ENCODE measurements at regions not wholly inside any gene's neighbourhood (a gene's known extent, or its start where the extent isn't known, plus 50 kb on each side); places are given as distances from the start of the nearest gene placed in this dataset.

GRCh38 chr10:107894516-107894915, 730.0 kb upstream of the SORCS1 start:
- no peaks in the 10 kb centered on the region for H3K36me3 Mint-ChIP-seq (ENCODE audit: insufficient read depth, unreplicated experiment)
- no peak overlapping the region for H3K4me3 Mint-ChIP-seq (ENCODE audit: unreplicated experiment)
- Histone ChIP-seq H3K27me3 (replicated peaks; ENCODE audit: control insufficient read depth, insufficient read depth, low read length) (no peaks in the 10 kb centered on the region), H3K4me1 (no peaks in the 10 kb centered on the region), H3K4me3 (ENCODE audit: low read depth, low read length) (no peak overlapping the region), H3K36me3 (ENCODE audit: control insufficient read depth, insufficient read depth, low read length) (no peaks in the 10 kb centered on the region), H3K9me3 (no peaks in the 10 kb centered on the region)
- H3K9me3 Mint-ChIP-seq (ENCODE audit: unreplicated experiment) = no peaks in the 10 kb centered on the region
- ChIA-PET CTCF (no interaction called here), POLR2A (no interaction called here)
- no peak overlapping the region for H3K27ac Mint-ChIP-seq (ENCODE audit: unreplicated experiment)
- TF ChIP-seq CTCF (IDR thresholded peaks at IDR 0.05; ENCODE audit: insufficient read depth in 1 of 2, low read depth in 1 of 2, low read length in 1 of 2, severe bottlenecking in 1 of 2, unreplicated experiment in 1 of 2) = no peak
- BruUV-seq (replicated peaks) = no TSS peak
- DNase-seq = no peak
- no peaks in the 10 kb centered on the region for H3K4me1 Mint-ChIP-seq (ENCODE audit: low read depth, unreplicated experiment)
- peaks cover 2% of the 10 kb centered on the region for H3K27me3 Mint-ChIP-seq (ENCODE audit: insufficient read depth, unreplicated experiment)
- intact Hi-C loops (cut with micrococcal nuclease; ENCODE audit: unreplicated experiment) = no loop called here

- Mint-ChIP-seq H3K4me1 (ENCODE audit: low read depth, unreplicated experiment) (no peaks in the 10 kb centered on the region), H3K4me3 (ENCODE audit: unreplicated experiment) (no peak overlapping the region), H3K36me3 (ENCODE audit: insufficient read depth, unreplicated experiment) (no peaks in the 10 kb centered on the region), H3K27me3 (ENCODE audit: insufficient read depth, unreplicated experiment) (no peaks in the 10 kb centered on the region), H3K9me3 (ENCODE audit: unreplicated experiment) (peaks cover 11% of the 10 kb centered on the region), H3K27ac (ENCODE audit: unreplicated experiment) (no peak overlapping the region)
- H3K4me1 ChIP-seq = no peaks in the 10 kb centered on the region
- no peak for TF ChIP-seq CTCF (IDR thresholded peaks at IDR 0.05; ENCODE audit: insufficient read depth in 1 of 2, low read depth in 1 of 2, low read length in 1 of 2, severe bottlenecking in 1 of 2, unreplicated experiment in 1 of 2)
- ChIA-PET CTCF (no interaction called here), POLR2A (no interaction called here)
- no peak overlapping the region for H3K4me3 ChIP-seq (ENCODE audit: low read depth, low read length)
- no peak for DNase-seq
- no peaks in the 10 kb centered on the region for H3K27me3 ChIP-seq (replicated peaks; ENCODE audit: control insufficient read depth, insufficient read depth, low read length)
- intact Hi-C loops (cut with micrococcal nuclease; ENCODE audit: unreplicated experiment) = no loop called here
- no TSS peak for BruUV-seq (replicated peaks)
- no peaks in the 10 kb centered on the region for H3K36me3 ChIP-seq (ENCODE audit: control insufficient read depth, insufficient read depth, low read length)
- no peaks in the 10 kb centered on the region for H3K9me3 ChIP-seq
These were observed 724.6 kb upstream of the SORCS1 start for GRCh38 chr10:107889105-107889504.

- no peak overlapping the region for H3K4me3 Mint-ChIP-seq (ENCODE audit: unreplicated experiment)
These were observed 715.7 kb upstream of the SORCS1 start for GRCh38 chr10:107880185-107880584.

More at GRCh38 chr10:107880185-107880584, 715.7 kb upstream of the SORCS1 start:
- H3K36me3 Mint-ChIP-seq (ENCODE audit: insufficient read depth, unreplicated experiment) = no peaks in the 10 kb centered on the region
- no peaks in the 10 kb centered on the region for H3K4me1 Mint-ChIP-seq (ENCODE audit: low read depth, unreplicated experiment)
- ChIA-PET POLR2A (no interaction called here), CTCF (no interaction called here)
- H3K4me3 ChIP-seq (ENCODE audit: low read depth, low read length) = no peak overlapping the region
- intact Hi-C loops (cut with micrococcal nuclease; ENCODE audit: unreplicated experiment) = no loop called here
- H3K27me3 ChIP-seq (replicated peaks; ENCODE audit: control insufficient read depth, insufficient read depth, low read length) = no peaks in the 10 kb centered on the region
- BruUV-seq (replicated peaks) = no TSS peak
- H3K9me3 ChIP-seq = no peaks in the 10 kb centered on the region
- peaks cover 18% of the 10 kb centered on the region for H3K9me3 Mint-ChIP-seq (ENCODE audit: unreplicated experiment)
- H3K27ac Mint-ChIP-seq (ENCODE audit: unreplicated experiment) = no peak overlapping the region
- H3K27me3 Mint-ChIP-seq (ENCODE audit: insufficient read depth, unreplicated experiment) = no peaks in the 10 kb centered on the region
- DNase-seq = no peak
- no peaks in the 10 kb centered on the region for H3K36me3 ChIP-seq (ENCODE audit: control insufficient read depth, insufficient read depth, low read length)
- TF ChIP-seq CTCF (IDR thresholded peaks at IDR 0.05; ENCODE audit: insufficient read depth in 1 of 2, low read depth in 1 of 2, low read length in 1 of 2, severe bottlenecking in 1 of 2, unreplicated experiment in 1 of 2) = no peak
- H3K4me1 ChIP-seq = no peaks in the 10 kb centered on the region
